ENCODE measurements at regions not wholly inside any gene's neighbourhood (a gene's known extent, or its start where the extent isn't known, plus 50 kb on each side); places are given as distances from the start of the nearest gene placed in this dataset.

DNA sequence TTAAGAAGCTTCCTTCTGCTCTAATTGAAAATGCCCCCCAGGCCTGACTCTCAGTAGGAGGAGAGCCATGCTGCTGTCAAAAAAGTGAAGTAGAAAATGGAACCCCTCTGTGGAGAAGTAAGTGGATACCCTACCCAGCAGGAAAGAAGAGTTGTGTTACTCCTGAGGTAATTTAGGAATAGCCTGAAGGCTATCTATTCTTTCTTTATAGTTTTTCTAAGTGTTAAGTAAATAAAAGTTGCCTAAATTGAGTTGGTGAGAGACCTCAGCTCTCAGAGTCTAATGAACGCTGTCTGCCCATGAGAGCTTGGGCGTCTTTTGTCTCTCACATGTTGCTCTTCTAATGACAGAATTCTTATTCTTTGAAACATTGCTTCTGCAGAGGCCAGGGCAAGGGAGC is 116.2 kb downstream of the NSUN3 start:
- TF ChIP-seq, protein P1, sequence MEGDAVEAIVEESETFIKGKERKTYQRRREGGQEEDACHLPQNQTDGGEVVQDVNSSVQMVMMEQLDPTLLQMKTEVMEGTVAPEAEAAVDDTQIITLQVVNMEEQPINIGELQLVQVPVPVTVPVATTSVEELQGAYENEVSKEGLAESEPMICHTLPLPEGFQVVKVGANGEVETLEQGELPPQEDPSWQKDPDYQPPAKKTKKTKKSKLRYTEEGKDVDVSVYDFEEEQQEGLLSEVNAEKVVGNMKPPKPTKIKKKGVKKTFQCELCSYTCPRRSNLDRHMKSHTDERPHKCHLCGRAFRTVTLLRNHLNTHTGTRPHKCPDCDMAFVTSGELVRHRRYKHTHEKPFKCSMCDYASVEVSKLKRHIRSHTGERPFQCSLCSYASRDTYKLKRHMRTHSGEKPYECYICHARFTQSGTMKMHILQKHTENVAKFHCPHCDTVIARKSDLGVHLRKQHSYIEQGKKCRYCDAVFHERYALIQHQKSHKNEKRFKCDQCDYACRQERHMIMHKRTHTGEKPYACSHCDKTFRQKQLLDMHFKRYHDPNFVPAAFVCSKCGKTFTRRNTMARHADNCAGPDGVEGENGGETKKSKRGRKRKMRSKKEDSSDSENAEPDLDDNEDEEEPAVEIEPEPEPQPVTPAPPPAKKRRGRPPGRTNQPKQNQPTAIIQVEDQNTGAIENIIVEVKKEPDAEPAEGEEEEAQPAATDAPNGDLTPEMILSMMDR (IDR thresholded peaks at IDR 0.05; ENCODE audit: insufficient read depth, low read depth, low read length, missing control alignments) = no peak
- no peak overlapping the region for H3K4me3 ChIP-seq (ENCODE audit: low read length)
- no peak for DNase-seq (ENCODE audit: low read depth)

DNA sequence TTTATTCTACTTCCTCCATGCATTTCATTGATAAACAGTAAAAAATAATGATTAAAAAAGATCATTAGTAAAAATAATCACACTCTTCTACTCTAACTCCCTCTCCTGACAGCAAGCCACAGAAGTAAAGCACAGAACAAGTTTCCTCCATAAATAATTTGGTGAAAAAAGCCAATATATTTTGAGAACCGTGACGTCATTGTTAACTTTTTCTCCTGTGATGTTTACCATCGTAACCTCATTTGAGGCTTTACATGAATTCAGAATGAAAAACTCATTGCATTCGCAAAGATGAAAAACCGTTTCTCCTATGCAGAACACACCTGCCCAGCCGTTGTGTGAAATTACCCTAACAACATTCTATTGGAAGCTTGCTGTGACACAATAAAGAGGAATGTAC is 120.7 kb downstream of the NSUN3 start:
- no peak for DNase-seq (ENCODE audit: low read depth)
- TF ChIP-seq, protein P1 (IDR thresholded peaks at IDR 0.05; ENCODE audit: insufficient read depth, low read depth, low read length, missing control alignments) = no peak
- no peak overlapping the region for H3K4me3 ChIP-seq (ENCODE audit: low read length)

DNA sequence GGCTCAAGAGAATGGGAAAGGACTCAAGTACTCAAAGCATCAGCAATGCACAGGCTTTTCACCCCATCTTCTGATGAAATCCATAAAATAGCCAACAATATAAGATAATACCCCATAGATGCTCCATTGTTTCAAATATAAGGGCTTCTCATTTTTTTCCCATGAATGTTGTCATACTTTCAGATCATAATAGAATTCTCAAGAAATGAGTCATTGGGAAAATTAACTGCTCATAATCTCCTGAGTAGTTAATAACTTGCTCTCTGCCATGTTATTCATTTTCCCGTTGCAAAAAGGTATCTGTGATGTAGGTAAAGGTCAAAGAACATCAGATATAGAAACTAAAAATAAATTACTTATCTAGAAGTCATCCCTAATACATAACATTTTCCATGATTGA is 121.9 kb downstream of the NSUN3 start:
- peak; percentile 63 for DNase-seq (ENCODE audit: low read depth)
- no peak overlapping the region for H3K4me3 ChIP-seq (ENCODE audit: low read length)
- TF ChIP-seq, protein P1 (IDR thresholded peaks at IDR 0.05; ENCODE audit: insufficient read depth, low read depth, low read length, missing control alignments) = no peak

DNA sequence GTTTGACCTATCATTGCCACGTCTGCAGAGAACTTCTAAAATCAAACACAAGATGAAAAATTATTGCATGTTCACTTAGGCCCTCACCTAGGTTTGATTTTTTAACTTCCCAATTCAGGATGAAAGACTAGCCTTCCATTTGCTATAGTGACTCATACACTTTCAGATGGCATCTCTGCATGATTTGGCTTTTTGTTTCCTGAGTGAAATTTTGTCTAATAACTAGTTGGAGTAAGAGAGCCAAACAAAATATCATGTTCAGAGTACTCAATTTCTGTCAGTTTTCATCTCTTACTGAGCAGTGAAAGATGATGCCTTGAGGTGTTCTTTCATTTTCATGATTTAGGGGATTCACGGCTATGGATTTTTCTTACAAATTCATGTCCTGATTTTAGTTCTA is 122.9 kb downstream of the NSUN3 start:
- no peak overlapping the region for H3K4me3 ChIP-seq (ENCODE audit: low read length)
- DNase-seq (ENCODE audit: low read depth) = peak; percentile 17
- TF ChIP-seq, protein P1 (IDR thresholded peaks at IDR 0.05; ENCODE audit: insufficient read depth, low read depth, low read length, missing control alignments) = no peak

DNA sequence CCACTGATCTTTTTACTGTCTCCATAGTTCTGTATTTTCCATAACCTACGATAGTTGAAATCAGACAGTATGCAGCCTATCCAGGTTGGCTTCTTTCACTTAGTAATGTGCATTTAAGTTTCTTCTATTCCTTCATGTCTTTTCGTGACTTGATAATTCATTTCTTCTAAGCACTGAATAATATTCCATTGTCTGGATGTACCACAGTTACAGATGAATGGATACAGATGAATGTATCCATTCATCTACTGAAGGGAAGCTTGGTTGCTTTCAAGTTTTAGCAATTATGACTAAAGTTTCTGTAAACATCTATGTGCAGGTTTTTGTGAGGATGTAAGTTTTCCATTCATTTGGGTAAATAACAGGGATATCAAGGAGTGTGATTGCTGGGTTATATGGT is 124.8 kb downstream of the NSUN3 start:
- TF ChIP-seq, protein P1 (IDR thresholded peaks at IDR 0.05; ENCODE audit: insufficient read depth, low read depth, low read length, missing control alignments) = no peak
- H3K4me3 ChIP-seq (ENCODE audit: low read length) = no peak overlapping the region
- no peak for DNase-seq (ENCODE audit: low read depth)

DNA sequence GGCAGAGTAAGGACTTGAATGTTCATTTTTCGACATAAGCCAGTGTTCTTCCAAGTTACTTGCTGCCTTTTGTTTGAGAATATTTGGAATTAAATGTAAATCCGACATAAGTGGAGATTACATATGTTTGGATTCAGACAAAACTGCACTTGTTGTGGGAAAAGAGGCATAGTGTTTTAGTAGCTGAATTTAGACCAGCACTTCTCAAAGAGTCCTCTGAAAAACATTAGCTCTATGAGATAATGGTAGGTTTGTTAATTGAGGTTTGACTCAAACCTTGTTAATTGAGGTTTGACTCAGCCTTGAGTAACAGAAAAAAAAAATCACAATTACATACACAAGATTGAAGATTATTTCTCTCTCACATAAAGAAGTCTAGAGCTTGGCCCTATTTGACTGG is 132.5 kb downstream of the NSUN3 start:
- TF ChIP-seq, protein P1 (IDR thresholded peaks at IDR 0.05; ENCODE audit: insufficient read depth, low read depth, low read length, missing control alignments) = no peak
- H3K4me3 ChIP-seq (ENCODE audit: low read length) = no peak overlapping the region
- DNase-seq (ENCODE audit: low read depth) = no peak

DNA sequence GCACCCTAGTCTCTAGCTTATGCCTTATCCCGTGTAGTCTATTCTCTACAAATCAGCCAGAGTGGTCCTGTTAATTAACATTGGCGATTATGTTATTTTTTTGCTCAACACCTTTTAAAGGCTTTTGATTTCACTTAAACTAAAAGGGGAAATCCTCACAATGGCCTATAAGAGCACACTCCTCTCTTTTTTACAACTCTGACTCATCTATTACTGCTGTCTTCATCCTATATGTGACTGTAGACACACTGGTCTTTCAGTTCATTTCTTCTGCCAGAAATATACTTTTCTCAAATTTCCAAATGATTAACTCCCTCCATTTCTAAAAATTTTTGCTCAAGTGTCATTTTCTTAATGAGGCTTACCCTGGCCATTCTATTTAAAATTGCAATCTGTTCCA is 143.4 kb downstream of the NSUN3 start:
- H3K4me3 ChIP-seq (ENCODE audit: low read length) = no peak overlapping the region
- TF ChIP-seq, protein P1 (IDR thresholded peaks at IDR 0.05; ENCODE audit: insufficient read depth, low read depth, low read length, missing control alignments) = no peak
- DNase-seq (ENCODE audit: low read depth) = no peak

All from epithelial cell of esophagus (primary cell).